ENCODE measurements at regions not wholly inside any gene's neighbourhood (a gene's known extent, or its start where the extent isn't known, plus 50 kb on each side); places are given as distances from the start of the nearest gene placed in this dataset.
"Not testable (repeated sequence)": the region's sequence is repeated elsewhere in the genome, so short reads cannot be mapped to it uniquely, and the experiment has no call there.

- DNase-seq (ENCODE audit: low read depth in 3 of 3, low spot score in 2 of 3), result no peak
Measured at GRCh38 chr12:88366101-88366500, 214.2 kb downstream of the KITLG start.

GRCh38 chr12:88367231-88367630, 213.0 kb downstream of the KITLG start:
- DNase-seq (ENCODE audit: low read depth in 3 of 3, low spot score in 2 of 3), result no peak

- DNase-seq (ENCODE audit: low read depth in 3 of 3, low spot score in 2 of 3), result not testable (repeated sequence)
Measured at GRCh38 chr12:88368077-88368476, 212.2 kb downstream of the KITLG start.

GRCh38 chr12:88371416-88372183, 208.7 kb downstream of the KITLG start:
- no peak for DNase-seq (ENCODE audit: low read depth in 3 of 3, low spot score in 2 of 3)

GRCh38 chr12:88375306-88376305, 204.7 kb downstream of the KITLG start:
- no peak for DNase-seq (ENCODE audit: low read depth in 3 of 3, low spot score in 2 of 3)

DNA sequence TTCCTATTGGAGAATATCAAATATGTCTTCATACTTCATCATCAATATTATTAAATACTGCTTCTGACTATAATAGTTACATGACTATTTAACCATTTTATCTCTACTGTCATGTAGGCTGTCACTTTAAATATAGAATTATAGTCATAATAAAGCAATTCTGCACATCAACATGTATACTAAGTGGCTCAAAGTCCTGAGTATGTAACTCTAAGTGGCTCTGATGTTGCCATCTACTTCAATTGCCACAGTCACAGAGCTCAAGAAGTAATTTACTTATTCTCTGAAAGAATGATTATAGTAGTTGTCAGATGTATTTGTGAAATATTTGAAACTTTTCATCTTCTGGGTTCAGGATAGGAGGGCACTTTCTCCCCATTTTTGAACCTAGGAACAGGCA, 202.3 kb downstream of the KITLG start:
- no peak for DNase-seq (ENCODE audit: low read depth in 3 of 3, low spot score in 2 of 3)

DNA sequence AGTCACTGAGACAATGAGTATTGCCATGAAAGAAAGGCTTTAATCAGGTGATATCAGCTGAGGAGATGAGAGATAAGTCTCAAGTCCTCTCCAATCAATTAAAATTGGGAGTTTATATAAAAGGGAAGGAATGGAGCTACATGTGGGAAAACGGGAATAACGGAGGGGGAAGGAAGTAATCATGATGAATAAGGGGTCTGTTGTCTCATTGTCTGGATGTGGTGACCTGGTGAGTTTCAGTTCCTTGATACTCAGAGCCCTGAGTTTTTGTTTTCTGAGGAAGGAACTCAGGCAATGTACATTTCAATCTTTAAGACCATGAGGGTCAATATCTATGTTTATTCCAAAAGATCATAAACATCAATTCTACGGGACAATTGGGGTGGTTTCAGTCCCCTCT, 198.8 kb downstream of the KITLG start:
- no peak for DNase-seq (ENCODE audit: low read depth in 3 of 3, low spot score in 2 of 3)

DNA sequence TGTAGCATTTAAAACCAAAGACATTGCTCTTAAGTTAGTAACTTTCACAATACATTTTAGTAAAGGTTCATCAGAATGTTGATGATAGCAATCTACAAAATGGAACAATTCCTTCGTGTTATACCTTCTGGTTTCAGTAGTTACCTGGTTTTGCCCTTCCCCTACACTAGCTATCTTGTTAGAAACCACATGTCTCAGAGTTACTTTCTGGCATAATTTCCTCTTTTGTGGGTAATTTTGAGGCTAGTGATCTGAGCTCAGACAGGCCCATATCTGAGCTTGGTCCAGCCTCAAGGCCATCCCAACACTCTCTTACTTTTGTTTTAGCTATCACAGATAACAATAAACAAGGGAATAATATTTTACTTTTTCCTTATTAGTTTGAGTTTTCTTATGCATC, 196.9 kb downstream of the KITLG start:
- no peak for DNase-seq (ENCODE audit: low read depth in 3 of 3, low spot score in 2 of 3)

- DNase-seq (ENCODE audit: low read depth in 3 of 3, low spot score in 2 of 3), result no peak
Measured at GRCh38 chr12:88388566-88389540, 191.4 kb downstream of the KITLG start.

GRCh38 chr12:88390811-88391210, 189.5 kb downstream of the KITLG start:
- DNase-seq (ENCODE audit: low read depth in 3 of 3, low spot score in 2 of 3), result no peak

GRCh38 chr12:88391556-88391955, 188.7 kb downstream of the KITLG start:
- no peak for DNase-seq (ENCODE audit: low read depth in 3 of 3, low spot score in 2 of 3)

GRCh38 chr12:88393017-88393767, 187.1 kb downstream of the KITLG start:
- no peak for DNase-seq (ENCODE audit: low read depth in 3 of 3, low spot score in 2 of 3)

DNA sequence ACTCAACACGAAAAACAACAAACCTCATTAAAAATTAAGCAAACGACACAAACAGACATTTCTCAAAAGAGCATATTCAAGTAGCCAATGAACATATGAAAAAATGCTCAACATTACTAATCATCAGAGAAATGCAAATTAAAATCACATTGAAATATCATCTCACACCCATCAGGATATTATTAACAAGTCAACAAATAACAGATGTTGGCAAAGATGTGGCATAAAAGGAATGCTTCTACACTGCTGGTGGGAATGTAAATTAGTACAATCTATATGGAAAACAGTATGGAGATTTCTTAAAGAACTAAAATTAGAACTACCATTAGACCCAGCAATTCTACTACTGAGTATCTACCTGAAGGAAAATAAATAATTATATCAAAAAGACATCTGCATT, 182.2 kb downstream of the KITLG start:
- no peak for DNase-seq (ENCODE audit: low read depth in 3 of 3, low spot score in 2 of 3)

GRCh38 chr12:88399811-88400210, 180.5 kb downstream of the KITLG start:
- no peak for DNase-seq (ENCODE audit: low read depth in 3 of 3, low spot score in 2 of 3)

- no peak for DNase-seq (ENCODE audit: low read depth in 3 of 3, low spot score in 2 of 3)
Measured at GRCh38 chr12:88400302-88400701, 180.0 kb downstream of the KITLG start.

DNA sequence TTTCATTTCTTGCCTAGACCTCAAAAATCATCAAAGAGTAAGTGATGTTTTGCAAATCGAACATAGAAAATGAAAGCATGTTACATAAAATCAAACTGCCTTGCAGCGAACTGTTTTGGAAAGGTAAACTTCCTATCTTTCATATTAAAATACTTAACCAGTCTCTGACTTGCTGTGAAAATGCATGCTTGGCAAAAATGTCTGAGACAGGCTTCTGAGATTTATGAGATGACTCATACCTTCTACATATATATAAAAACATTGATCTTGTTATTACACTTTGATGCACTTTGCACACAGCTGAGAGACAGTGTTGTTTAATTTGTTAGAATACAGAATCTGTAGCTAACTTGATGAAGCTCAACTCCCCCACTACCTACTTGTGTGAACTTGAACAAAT, 179.1 kb downstream of the KITLG start:
- no peak for DNase-seq (ENCODE audit: low read depth in 3 of 3, low spot score in 2 of 3)

DNA sequence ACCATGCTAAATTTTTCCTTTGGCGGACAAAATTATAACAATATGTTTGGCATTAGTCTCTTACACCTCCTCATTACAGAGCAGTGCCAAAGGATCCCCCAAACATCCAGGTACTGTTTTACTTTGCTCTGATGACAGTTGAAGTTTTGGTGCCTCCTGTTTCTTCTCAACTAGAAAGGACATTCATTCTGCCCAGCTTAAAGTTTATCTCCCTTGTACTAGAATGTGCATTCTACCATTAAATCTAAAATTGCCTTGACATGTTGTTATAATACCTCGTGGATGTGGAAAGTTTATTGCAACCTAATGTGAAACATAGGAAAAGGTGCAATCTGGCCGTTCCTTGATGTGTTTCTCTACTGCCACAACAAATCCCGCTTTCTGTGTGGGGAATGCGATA, 173.4 kb downstream of the KITLG start:
- DNase-seq (ENCODE audit: low read depth in 3 of 3, low spot score in 2 of 3), result no peak

DNA sequence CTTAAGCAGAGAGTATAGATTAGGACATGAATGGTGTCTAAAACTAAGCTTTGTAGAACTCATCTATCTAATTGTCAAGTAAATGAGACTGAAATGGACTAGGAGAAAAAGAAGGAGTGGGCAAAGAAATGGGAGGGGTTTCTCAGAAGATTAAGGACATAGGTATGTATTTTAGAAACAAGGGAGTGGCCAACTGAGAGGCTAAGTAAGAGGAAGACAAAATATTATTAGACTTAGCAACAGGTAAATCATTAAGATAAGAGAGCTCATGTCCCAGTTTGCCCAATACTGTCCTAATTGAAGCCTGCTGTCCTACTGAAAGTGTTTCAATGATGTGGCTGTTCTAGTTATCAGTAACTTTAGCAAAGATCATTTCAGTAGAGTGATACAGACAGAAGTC, 171.4 kb downstream of the KITLG start:
- no peak for DNase-seq (ENCODE audit: low read depth in 3 of 3, low spot score in 2 of 3)

GRCh38 chr12:88409257-88409656, 171.0 kb downstream of the KITLG start:
- no peak for DNase-seq (ENCODE audit: low read depth in 3 of 3, low spot score in 2 of 3)

- no peak for DNase-seq (ENCODE audit: low read depth in 3 of 3, low spot score in 2 of 3)
Measured at GRCh38 chr12:88411689-88412088, 168.6 kb downstream of the KITLG start.
